ENCODE measurements at regions not wholly inside any gene's neighbourhood (a gene's known extent, or its start where the extent isn't known, plus 50 kb on each side); places are given as distances from the start of the nearest gene placed in this dataset.
"Not testable (repeated sequence)": the region's sequence is repeated elsewhere in the genome, so short reads cannot be mapped to it uniquely, and the experiment has no call there.

- no peak for DNase-seq
Observed at GRCh38 chr2:198279026-198279425, 474.6 kb downstream of the PLCL1 start.

DNA sequence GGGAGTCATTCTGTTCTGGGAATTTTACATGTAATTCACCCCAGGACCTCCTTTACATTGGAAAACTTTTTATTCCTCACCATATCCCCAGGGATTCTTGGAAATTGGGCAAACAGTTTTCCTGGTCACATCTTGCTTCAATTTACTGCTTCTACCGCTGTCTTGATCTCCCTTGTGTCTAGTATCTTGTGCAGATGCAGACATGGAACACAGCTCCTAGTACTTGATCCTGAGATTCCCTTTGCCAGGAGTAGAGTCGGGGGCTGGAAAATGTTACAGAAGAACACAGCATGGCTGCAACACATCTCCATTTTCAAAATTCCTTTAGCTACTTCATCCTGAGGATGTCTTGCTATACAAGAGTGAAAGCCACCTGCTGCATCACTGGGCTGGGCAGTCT is 472.8 kb downstream of the PLCL1 start:
- DNase-seq: no peak

- no peak for DNase-seq
Observed at GRCh38 chr2:198273660-198274059, 469.3 kb downstream of the PLCL1 start.

DNA sequence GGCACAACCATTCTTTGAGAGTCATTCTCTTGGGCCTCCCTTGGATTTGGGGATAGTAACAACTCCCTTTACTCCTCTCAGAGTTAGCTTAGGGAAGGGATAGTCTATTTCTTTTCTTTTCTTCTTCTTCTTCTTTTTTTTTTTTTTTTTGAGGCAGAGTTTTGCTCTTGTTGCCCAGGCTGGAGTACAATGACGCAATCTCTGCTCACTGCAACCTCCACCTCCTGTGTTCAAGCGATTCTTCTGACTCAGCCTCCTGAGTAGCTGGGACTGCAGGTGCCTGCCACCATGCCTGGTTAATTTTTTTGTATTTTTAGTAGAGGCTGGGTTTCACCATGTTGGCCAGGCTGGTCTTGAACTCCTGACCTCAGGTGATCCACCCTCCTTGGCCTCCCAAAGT is 465.8 kb downstream of the PLCL1 start:
- not testable (repeated sequence) for DNase-seq

GRCh38 chr2:198268519-198268918 is 464.1 kb downstream of the PLCL1 start:
- no peak for DNase-seq

DNA sequence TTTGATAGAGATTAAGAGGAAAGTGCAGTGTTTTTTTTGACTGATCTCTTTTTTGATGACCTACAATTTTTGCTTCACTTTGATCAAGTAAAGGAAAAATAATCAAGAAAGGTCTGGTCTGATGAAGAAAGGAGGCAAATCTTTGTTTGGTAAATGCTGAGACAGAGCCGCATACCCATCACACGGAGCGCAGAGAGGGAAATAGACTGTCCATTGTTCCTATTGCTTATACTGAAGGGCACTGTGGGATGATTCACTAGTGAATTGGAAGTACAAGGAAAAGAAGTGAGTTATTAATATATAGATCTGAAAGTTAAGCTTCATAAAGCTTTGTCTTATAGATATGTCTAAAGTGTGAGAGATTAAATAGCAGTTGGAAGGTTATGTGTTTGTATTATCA is 455.1 kb downstream of the PLCL1 start:
- no peak for DNase-seq

GRCh38 chr2:198254536-198255090 is 450.2 kb downstream of the PLCL1 start:
- DNase-seq: no peak

DNA sequence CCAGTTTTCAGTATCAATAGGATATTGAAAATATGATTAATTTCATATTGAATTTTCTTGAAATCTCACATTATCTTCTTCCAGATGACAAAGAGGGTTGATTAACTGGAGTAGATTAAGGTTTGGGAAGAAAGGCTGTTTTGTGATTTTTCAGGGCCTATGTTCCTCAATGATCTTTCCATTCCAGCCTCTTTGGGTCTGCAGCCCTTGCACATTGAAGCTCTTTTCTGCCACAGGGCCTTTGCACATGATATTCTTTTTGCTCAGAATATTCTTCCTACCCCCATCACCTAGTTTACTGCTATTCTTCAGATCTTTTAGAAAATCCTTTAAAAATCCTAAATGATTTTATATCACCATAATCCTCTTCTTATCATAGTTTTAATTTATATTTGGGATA is 449.6 kb downstream of the PLCL1 start:
- DNase-seq: no peak

DNA sequence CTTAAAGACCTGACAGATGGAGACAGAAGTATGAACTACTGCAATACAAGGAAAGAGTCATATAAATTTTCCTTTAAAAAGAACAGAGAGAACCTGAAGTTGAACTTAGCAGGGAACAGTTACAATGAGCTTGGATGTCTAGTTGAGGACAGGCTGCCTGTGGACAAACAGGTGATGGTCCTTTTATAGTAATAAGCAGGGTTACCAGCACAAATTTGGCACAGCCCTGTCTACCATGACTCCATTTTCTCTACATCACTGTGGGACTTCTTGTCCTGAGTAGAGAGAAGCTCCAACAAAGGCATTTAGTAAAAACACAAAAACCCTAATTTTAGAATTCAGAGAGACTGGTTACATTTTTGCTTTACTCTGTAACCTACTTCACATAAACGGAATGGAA is 448.1 kb downstream of the PLCL1 start:
- no peak for DNase-seq

- DNase-seq: no peak
Observed at GRCh38 chr2:198242093-198242492, 437.7 kb downstream of the PLCL1 start.

DNA sequence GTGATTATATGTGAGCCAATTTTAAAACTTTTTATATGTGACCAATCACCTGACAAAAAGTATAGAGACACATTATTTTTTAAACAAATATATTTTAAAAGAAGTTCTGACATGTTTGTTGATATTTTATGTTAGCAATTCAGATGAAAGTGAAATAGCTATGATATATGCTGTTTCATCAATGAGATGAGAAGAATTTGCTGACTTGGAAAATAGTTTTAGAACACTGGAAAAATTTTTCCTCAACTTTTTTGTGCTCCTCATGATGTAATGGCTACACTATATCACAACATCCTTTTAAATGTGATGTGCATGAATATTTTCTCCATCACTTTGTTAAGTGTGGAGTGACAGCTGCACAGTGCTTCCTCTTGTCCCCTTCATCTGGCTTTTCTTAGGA is 434.0 kb downstream of the PLCL1 start:
- DNase-seq: no peak

- DNase-seq: no peak
Observed at GRCh38 chr2:198236338-198236737, 431.9 kb downstream of the PLCL1 start.

- DNase-seq: no peak
Observed at GRCh38 chr2:198232281-198232680, 427.9 kb downstream of the PLCL1 start.

GRCh38 chr2:198231562-198231961 is 427.2 kb downstream of the PLCL1 start:
- no peak for DNase-seq

GRCh38 chr2:198220763-198221610 is 416.6 kb downstream of the PLCL1 start:
- no peak for DNase-seq

GRCh38 chr2:198219292-198219691 is 414.9 kb downstream of the PLCL1 start:
- no peak for DNase-seq

GRCh38 chr2:198214114-198214596 is 409.8 kb downstream of the PLCL1 start:
- DNase-seq: no peak

DNA sequence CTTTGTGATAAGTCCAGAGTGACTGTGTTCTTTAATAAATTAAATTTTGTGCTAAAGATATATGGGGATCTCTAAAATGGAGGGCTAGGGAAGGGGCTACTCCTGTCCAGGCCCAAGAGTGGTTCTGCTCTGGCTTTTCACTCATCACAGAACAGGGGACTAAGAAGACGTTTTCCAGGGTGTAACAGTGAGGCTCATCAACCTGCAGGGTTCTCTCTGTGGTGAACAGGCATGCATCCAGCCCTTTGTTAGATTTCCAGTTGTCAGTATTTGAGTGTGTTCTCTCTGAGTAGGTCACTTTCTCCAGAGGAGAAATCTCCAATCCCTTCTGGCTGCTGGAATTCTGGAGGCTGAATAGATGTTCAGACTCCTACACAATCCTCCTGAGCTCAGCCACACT is 408.9 kb downstream of the PLCL1 start:
- no peak for DNase-seq

GRCh38 chr2:198211706-198212105 is 407.3 kb downstream of the PLCL1 start:
- no peak for DNase-seq

GRCh38 chr2:198203336-198204069 is 399.1 kb downstream of the PLCL1 start:
- DNase-seq: no peak
